Lower leg skin (tissue), 4 donors: ENCODE measurements at regions not wholly inside any gene's neighbourhood (a gene's known extent, or its start where the extent isn't known, plus 50 kb on each side); places are given as distances from the start of the nearest gene placed in this dataset.

ENCODE experiments used
- DNase-seq, 2 donors: peaks; one replicate each; pipeline ENCODE4 v3.0.0-alpha.2; 2019; ENCODE audit warnings: low spot score in 2 of 2
- H3K4me3 ChIP-seq: fragments of 200-600 bp; sonication (generic); 2 replicates; pipeline ENCODE4 v1.5.1; 2017; ENCODE audit warnings: mild to moderate bottlenecking, low read depth; ENCODE audit not compliant: poor library complexity, severe bottlenecking
- POLR2A ChIP-seq, 2 donors: fragments of 450-650 bp; IDR thresholded peaks; one replicate each; pipeline ENCODE4 v1.6.1; 2016 to 2017; ENCODE audit warnings: antibody characterized with exemption in 2 of 2, mild to moderate bottlenecking in 1 of 2, moderate library complexity in 1 of 2
- WGBS, 2 donors: methylation state at CpG; one replicate each; pipeline ENCODE4 v1.1.5; 2018; 5-methylcytosine and 5-hydroxymethylcytosine counted together
- intact Hi-C: fragments of 100-400 bp; cut with DNase I; formaldehyde crosslinking; loops from one replicate; pipeline ENCODE4 v1.15.0; 2023; ENCODE audit warnings: low total_unique reads
- TF ChIP-seq, protein P1 (sequence below), 3 donors: fragments of 450-650 bp; IDR thresholded peaks; one replicate each; pipeline ENCODE4 v1.5.1; 2016; ENCODE audit warnings: antibody characterized with exemption in 3 of 3, mild to moderate bottlenecking in 3 of 3, moderate library complexity in 2 of 3

DNA sequence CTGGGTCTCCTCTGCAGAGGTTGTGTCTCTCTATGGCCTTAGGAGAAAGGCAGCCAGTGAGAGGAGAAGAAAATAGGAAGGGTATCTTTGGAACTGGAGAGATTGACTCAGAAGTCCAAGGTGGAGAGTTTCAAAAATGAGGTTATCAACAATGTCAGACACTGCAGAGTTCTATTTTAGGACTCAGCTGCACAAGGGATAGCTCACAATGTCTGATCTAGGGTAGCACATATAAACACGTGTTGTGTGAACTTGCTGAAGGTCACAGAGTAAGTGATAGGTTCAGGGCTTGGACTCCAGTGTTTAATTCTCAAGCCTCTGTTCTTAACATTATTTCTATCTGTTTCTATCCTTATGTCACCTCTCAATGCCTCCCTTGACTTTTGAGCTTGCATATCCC lies 305.0 kb upstream of the LARGE1 start:
- WGBS, 2 donors = 32 to 36% methylated on average over 1 of the region's 1 CpG
- TF ChIP-seq, protein P1, sequence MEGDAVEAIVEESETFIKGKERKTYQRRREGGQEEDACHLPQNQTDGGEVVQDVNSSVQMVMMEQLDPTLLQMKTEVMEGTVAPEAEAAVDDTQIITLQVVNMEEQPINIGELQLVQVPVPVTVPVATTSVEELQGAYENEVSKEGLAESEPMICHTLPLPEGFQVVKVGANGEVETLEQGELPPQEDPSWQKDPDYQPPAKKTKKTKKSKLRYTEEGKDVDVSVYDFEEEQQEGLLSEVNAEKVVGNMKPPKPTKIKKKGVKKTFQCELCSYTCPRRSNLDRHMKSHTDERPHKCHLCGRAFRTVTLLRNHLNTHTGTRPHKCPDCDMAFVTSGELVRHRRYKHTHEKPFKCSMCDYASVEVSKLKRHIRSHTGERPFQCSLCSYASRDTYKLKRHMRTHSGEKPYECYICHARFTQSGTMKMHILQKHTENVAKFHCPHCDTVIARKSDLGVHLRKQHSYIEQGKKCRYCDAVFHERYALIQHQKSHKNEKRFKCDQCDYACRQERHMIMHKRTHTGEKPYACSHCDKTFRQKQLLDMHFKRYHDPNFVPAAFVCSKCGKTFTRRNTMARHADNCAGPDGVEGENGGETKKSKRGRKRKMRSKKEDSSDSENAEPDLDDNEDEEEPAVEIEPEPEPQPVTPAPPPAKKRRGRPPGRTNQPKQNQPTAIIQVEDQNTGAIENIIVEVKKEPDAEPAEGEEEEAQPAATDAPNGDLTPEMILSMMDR (IDR thresholded peaks at IDR 0.05) = no peak
- TF ChIP-seq POLR2A (IDR thresholded peaks at IDR 0.05) = no peak
- intact Hi-C loops = no loop called here

DNA sequence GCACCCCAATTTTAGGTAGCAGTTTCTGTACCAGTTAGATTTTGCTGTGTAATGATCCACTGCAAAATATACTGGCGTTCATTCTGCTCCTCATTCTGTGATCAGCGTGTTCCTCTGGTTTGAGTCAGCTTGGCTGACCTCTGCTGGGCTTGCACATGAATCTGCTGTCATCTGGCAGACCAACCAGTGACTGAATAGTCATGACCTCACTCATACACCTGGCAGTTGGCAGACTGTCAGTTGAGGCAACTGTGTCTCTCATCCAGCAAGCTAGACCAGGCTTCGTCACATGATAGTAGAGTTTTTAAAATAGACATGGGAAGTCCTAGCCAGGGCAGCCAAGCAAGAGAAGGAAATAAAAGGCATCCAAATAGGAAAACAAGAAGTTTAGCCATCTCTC lies 316.3 kb upstream of the LARGE1 start:
- DNase-seq = peak in 1 of 2 donors; percentile 43
- WGBS, 2 donors = 43 to 67% methylated on average over 3 of the region's 3 CpGs
- intact Hi-C loops = no loop called here
- TF ChIP-seq POLR2A (IDR thresholded peaks at IDR 0.05) = no peak
- TF ChIP-seq, protein P1 (IDR thresholded peaks at IDR 0.05) = no peak
- no peak overlapping the region for H3K4me3 ChIP-seq

More for the DNA sequence above, 305.0 kb upstream of the LARGE1 start:
- H3K4me3 ChIP-seq = no peak overlapping the region
- DNase-seq = no peak

DNA sequence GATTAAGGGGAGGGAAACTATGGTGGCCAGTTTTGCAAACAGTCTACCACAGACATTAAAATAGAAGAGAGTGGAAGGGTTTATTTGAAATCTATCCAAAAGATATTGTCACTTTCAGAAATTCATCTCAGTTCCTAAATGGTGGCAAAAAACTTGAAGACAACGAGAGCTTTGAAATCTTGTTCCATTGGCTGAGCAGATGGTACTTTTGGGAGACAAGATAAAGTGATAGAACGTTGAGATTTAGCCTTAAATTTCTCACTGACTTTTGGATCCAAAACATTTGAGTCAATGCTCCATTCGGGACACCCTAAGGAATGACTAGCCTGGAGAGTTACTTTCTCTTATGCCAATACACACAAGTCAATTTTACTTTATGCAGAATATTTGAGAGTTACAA lies 319.1 kb upstream of the LARGE1 start:
- no peak for TF ChIP-seq POLR2A (IDR thresholded peaks at IDR 0.05)
- TF ChIP-seq, protein P1 (IDR thresholded peaks at IDR 0.05) = no peak
- WGBS, 2 donors = 80 to 83% methylated on average over 3 of the region's 3 CpGs
- intact Hi-C loops = no loop called here
- no peak for DNase-seq
- H3K4me3 ChIP-seq = no peak overlapping the region

DNA sequence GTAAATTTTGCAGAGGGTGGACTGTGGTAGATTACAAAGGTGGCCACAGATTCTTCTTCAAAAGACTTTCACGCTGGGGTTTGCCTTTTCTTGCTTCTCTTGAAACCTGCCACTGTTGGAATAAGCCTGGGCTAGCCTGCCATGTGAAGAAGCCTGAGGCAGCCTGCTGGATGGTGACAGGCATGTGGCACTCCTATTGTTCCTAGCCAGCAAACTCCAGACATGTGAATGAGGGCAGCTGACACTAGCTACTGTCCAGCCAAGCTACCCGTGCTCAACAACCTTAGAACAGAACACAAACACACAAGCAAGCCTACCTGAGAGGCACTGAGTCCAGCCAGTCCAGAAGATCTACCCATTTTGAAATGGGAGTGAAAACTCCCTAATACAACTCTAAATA lies 322.7 kb upstream of the LARGE1 start:
- no peak overlapping the region for H3K4me3 ChIP-seq
- intact Hi-C loops = no loop called here
- TF ChIP-seq, protein P1 (IDR thresholded peaks at IDR 0.05) = no peak
- no peak for TF ChIP-seq POLR2A (IDR thresholded peaks at IDR 0.05)
- no peak for DNase-seq
- WGBS, 2 donors = 33 to 37% methylated on average over 2 of the region's 2 CpGs

DNA sequence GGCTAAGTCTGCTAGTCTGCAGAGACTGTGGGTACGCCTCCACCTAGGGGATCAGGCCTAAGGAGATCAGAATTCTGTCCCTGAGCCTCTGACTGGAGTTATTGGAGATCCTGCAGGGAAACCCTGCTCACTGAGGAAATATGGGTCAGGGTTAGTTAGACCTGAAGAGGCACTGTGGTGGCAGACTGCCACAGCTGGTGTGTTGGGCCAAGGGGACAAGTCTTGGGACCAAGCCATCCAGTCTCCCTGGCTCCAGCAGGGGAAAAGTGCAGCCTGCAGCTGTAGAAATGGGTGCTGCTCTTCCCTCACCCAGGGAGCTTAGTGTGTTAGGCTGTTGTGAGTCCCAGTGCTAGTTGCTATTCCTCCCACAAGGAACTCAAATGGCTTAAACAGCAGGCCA lies 334.8 kb upstream of the LARGE1 start:
- intact Hi-C loops = no loop called here
- WGBS, 2 donors = 80 to 88% methylated on average over 1 of the region's 1 CpG
- no peak for TF ChIP-seq POLR2A (IDR thresholded peaks at IDR 0.05)
- TF ChIP-seq, protein P1 (IDR thresholded peaks at IDR 0.05) = no peak
- no peak for DNase-seq
- no peak overlapping the region for H3K4me3 ChIP-seq

DNA sequence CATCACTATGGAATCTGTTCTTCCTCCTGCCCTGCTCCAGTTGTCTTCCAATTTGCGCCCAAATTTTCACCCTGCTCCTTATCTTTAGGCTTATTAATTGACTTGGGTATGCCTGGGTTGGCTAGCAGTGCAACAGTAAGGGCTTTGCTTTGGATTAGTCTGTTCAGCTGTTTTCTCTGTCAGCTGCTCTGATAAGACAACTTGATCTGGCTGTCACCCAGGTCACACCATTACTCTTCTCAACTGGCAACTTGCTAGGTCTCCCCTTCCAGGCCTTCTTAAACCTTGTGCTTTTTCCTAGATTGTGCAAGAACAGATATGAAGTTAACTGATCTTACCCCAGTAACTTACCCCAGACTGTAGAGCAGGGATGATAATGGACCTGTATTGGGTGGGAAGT lies 357.8 kb upstream of the LARGE1 start:
- H3K4me3 ChIP-seq = no peak overlapping the region
- TF ChIP-seq POLR2A (IDR thresholded peaks at IDR 0.05) = no peak
- TF ChIP-seq, protein P1 (IDR thresholded peaks at IDR 0.05) = no peak
- no peak for DNase-seq
- intact Hi-C loops = no loop called here
- 57 to 61% methylated on average over 1 of the region's 1 CpG for WGBS, 2 donors
